ENCODE measurements at regions not wholly inside any gene's neighbourhood (a gene's known extent, or its start where the extent isn't known, plus 50 kb on each side); places are given as distances from the start of the nearest gene placed in this dataset.

DNA sequence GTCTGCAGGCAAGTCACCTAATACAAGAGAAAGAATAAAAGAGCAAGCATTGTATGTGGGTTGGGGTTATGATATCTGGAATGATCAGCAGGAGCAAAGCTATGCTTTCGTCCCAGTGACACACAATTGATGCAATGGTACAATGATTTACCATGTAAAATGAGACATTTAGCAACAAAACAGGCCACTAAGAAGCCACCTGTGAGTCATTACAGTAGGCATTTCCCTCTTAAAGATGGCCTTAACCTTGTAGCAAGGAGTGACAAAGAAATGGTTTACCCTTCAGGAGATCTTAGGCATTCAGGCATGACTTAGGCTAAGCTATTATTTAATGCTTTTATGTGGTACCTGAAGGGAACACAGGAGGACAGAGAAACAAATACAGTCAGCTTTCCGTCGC lies 373.3 kb upstream of the RBMS3 start:
- TF ChIP-seq POLR2A (IDR thresholded peaks at IDR 0.05; ENCODE audit: extremely low read depth, insufficient read length) (no peak), MYC (IDR thresholded peaks at IDR 0.05; ENCODE audit: low read depth, low read length) (no peak)
- TF ChIP-seq, protein P1, sequence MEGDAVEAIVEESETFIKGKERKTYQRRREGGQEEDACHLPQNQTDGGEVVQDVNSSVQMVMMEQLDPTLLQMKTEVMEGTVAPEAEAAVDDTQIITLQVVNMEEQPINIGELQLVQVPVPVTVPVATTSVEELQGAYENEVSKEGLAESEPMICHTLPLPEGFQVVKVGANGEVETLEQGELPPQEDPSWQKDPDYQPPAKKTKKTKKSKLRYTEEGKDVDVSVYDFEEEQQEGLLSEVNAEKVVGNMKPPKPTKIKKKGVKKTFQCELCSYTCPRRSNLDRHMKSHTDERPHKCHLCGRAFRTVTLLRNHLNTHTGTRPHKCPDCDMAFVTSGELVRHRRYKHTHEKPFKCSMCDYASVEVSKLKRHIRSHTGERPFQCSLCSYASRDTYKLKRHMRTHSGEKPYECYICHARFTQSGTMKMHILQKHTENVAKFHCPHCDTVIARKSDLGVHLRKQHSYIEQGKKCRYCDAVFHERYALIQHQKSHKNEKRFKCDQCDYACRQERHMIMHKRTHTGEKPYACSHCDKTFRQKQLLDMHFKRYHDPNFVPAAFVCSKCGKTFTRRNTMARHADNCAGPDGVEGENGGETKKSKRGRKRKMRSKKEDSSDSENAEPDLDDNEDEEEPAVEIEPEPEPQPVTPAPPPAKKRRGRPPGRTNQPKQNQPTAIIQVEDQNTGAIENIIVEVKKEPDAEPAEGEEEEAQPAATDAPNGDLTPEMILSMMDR (IDR thresholded peaks at IDR 0.05; ENCODE audit: low read depth, low read length) = no peak
- TF ChIP-seq, protein P2, sequence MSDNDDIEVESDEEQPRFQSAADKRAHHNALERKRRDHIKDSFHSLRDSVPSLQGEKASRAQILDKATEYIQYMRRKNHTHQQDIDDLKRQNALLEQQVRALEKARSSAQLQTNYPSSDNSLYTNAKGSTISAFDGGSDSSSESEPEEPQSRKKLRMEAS (IDR thresholded peaks at IDR 0.05; ENCODE audit: low read depth, low read length) = no peak
